ENCODE measurements at regions not wholly inside any gene's neighbourhood (a gene's known extent, or its start where the extent isn't known, plus 50 kb on each side); places are given as distances from the start of the nearest gene placed in this dataset.
"Not testable (repeated sequence)": the region's sequence is repeated elsewhere in the genome, so short reads cannot be mapped to it uniquely, and the experiment has no call there.

DNA sequence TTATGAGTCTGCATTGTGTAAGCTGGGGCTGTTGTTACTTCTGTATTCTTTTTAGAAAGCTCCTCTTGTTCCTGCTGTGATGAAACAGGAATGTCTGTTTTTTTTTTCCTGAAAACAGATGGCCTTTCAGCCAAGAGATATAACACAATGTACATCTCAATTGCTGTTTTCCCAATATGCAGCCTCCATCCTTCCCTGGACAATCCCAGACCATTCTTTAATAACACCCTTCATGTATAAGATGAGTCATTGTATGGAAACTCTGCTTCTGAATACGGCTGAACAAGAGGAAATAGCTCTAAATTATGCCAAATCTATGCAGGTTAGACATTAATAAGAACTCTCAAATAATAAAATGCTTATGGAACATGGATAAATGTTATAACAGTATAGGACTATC, 60.2 kb upstream of the LRRC4C start:
- DNase-seq: no peak

DNA sequence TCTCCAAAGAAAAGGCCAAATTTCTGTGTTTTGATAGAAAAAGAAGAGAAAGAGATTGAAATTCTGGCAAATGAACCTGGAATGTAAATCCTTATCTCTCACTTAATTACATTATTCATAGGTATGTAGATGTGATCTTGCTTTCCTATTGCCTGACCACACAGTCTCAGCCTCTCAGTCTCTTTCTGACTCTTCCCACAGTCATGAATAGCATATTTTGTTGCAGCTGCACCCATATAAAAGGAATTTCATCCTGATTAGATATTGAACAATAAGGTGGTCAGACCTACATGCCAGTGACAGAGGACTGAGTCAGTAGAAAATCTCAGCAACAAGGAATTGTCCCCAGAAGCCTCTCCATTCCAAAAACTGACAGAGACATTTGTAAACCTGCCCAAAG, 62.9 kb upstream of the LRRC4C start:
- no peak for DNase-seq

DNA sequence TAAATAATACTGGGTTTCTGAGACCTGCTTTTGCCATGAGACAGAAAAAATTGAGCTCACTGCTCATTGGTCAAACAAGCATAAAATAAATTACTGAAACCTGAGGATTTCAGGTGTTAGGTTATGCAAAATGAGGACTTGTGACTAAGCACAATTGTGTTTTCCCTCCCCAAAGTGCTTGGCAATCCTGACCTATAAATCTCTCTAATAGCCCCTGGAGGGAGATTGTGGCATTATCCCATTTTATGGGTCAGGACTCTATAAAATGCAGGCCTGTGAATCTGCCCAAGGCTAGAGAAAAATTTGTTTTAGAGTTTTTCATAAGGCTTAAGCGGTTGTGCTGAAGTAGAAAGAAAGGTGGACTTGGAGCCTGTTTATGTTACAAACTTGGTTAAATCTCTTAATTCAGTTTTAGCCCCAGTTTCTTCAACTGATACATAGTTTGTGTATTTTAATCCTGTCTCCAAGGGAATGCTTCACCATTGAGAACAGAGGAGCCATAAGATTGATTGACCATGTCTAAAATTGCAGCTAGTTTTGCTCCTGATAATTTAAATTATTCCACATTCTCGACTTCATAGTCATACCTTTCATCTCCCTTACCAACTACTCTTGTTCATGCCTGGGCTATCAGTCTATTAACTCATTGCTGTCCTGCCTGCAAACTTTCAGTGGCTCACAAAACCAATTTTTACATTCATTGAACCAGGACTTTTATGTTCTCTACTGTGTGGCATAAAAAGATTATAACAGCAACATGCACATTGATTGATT, 63.6 kb upstream of the LRRC4C start:
- DNase-seq: no peak

DNA sequence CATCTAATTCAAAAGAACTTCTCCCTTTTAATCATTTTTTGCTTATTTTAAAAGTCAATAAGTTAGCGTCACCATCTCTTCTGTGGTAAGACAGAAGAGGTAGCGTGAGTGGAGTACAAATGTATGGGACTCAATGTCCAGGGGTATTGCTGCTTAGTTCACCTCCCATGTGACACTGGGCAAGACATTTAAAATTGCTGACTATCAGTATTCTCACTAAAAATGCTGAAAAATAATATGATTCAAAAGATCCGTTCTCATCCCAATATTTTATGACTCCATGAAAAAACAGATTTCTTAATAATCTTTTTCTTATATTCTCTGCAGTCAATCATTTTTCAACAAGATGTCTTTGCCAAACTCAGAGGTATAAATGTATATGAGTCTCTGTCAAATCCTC, 68.1 kb upstream of the LRRC4C start:
- DNase-seq: no peak

DNA sequence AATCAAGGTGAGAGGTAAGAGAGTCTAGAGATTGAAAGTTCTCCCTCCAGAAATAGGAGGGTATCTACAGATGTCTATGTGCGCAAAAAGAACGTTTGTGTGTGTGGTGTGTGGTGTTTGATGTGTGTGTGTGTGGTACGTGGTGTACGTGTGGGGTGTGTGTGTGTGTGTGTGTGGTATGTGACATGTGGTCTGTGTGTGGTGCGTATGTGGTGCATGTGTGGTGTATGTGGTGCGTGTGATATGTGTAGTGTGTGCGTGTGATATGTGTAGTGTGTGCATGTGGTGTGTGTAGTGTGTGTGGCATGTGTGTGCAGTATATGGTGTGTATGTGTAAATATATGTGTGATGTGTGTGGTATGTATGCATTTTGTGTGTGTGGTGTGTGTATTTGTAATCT, 73.0 kb upstream of the LRRC4C start:
- DNase-seq: no peak

DNA sequence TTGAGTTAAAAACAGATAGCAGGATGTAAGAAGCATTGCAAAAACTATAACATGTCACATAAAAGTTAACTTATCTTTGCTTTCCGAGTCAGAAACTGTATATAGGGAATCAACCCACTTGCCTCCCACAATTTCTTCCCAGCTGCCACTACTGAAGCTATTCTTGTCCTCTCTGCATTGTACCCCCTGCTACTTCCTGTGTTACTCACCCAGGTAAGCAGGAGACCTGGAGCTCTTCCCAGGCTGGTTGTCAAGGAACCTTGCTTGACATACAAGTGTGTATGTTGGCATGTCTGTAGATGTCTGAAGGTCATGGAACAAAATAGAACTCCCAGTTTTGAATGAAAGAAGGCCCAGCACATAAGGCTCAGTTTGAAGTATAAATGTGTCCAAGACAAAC, 74.3 kb upstream of the LRRC4C start:
- no peak for DNase-seq

DNA sequence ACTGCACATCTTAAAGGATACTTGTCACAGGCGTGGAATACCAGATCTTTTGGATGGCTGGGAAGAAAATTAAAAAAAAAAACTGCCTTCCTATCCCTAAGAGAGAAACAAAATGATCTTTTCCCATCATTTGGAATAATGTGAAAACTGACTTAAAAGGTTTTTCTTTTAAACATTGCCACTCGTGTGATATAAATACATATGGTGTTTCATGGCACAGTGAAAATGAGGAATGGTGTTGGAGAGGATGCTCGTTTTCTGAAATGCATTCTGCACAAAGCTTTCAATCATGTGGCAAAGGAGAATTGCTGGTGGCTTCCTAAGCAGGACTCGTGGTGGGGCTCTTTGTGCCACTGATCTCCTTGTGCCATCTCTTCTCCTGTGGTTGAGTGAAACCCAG, 74.9 kb upstream of the LRRC4C start:
- no peak for DNase-seq

DNA sequence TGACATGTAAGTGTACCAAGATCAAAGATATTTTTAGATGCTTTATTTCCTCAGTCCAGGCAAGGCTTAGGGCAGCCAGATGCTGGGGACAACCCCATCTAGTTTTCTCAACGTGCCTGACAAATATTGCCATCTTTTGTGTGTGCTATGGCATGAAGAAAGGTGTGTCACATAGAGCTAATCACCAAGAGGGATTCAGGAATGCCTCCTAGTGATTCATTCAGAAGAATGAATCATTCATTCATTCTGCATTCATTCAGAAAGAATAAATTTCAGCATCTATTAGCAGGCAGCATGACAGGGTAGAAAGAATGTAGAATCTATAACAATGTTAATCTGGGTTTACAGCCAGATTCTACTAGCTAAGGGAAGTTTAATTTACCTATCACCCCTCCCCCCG, 75.4 kb upstream of the LRRC4C start:
- DNase-seq: no peak

DNA sequence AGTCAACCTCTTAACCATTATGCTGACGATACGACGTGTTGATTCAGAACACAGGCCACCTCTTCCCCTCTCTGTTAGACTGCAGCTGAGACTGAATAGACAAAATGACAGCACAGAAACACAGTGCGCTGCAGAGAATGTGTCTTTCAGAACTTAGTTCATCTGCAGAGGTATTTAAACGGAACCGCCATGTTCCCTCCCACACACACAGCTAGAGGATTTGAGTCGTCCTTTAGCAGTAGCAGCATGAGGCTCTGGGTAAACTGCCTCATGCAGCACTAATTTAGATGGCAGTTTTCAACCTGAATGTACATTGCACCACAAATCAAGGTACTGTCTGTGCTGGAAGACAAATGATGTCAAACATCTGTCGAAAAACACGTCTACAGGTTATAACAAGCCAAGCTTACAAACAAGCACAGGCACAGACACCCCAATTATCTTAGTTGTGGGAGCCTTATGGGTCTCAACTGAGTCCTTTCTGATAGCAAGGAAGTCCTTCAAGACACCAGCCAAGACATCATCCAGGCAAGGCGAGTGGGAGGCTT, 76.6 kb upstream of the LRRC4C start:
- DNase-seq: no peak

DNA sequence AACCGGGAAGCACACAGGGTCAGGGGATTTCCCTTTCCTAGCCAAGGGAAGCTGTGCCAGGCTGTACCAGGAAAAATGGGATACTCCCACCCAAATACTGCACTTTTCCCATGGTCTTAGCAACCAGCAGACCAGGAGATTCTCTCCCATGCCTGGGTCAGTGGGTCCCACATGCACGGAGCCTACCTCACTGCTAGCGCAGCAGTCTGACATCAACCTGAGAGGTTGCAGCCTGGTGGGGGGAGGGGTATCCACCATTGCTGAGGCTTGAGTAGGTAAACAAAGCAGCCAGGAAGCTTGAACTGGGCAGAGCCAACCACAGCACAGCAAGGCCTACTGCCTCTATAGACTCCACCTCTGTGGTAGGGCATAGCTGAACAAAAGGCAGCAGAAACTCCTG, 85.5 kb upstream of the LRRC4C start:
- DNase-seq: not testable (repeated sequence)

DNA sequence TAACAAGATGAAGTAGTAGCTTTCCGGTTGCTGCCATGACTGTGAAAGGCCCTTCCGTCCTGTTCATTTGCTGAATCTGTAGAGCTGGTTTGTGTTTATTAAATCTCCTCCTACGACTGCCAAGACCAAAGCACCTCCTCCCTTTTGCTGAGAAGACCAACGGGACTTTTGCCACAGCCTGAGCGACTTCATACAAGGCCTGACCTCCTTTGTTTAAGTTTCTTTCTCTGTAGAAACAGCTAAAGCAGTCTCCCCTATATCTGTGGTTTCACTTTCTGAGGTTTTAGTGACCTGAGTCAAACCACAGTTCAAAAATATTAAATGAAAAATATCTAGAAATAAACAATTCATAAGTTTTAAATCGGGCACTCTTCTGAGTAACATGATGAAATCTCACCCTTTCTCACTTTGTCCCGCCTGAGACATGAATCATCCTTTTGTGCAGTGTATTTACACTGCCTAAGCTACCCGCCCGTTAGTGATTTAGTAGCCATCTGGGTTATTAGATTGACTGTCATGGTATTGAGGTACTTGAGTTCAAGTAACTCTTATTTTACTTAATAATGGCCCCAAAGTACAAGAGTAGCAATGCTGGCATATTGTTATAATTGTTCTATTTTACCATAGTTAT, 119.1 kb upstream of the LRRC4C start:
- no peak for DNase-seq

DNA sequence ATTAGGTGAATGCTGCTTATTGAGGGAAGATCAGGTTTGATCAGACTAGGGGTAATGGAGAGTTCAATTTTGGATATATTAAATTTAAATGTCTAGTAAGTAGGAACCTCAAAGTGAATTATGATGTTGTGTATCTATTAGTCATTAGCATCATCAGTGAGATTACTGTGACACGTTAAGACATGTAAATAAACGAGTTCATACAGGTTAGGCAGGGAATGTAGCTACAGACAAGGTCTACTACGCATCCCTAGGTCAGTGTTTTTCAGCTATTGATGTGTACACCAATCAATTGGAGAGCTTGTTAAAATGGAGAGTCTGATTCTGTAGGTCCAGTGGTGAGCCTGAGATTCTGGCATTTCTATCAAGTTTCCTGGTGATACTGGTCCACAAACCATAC, 120.1 kb upstream of the LRRC4C start:
- DNase-seq: no peak

DNA sequence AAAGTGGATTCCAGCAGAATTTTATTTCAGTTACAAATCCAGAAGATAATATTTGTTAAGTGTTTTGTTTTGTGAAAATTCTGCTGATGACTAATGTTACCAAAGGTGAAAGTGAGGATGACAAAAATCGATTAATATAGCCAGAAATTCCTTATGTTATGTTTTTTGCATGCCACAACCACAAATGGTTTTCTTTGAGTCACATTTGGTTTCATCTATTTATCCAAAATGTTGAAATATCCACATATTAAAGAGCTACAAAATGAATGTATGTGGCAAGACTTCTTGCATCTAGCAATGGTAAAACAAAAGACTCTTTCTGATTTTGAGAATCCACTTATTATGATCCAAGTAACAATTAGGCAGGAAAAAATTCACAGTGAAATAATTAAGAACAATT, 150.1 kb upstream of the LRRC4C start:
- no peak for DNase-seq

DNA sequence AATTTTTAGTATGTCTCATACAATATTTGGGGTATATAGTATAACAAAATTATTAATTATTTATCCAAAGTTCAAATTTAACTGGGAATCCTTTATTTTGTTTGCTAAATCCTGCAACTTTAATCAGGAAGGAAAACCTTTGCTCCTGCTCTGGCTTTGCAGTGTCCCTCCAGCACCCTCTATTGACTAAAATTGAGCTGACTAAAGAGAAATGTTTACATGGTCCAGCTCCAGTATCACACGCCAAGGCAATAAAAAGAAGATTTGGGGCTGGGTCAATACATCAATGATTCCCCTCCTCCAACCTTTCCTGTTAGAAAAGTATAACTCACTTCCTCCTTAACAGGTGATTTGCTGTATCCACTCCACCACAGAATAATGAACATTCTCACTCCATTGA, 153.0 kb upstream of the LRRC4C start:
- DNase-seq: no peak

DNA sequence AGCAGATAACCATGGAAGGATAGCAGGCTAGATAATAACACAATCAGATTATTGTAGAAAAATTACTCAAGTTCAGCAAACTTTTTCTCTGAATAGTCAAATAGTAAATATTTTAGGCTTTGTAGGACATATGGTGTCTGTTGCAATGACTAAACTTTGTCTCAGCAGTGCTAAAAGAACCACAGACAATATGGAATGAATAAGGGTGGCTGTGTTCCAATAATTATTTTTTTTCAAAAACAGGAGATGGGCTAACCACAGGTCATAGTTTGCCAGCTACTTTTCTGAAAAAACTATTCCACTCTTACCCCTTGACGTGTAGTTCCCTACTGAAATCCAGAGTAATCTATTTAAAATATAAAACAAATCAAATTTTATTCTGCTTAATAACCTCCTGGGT, 153.9 kb upstream of the LRRC4C start:
- DNase-seq: no peak

DNA sequence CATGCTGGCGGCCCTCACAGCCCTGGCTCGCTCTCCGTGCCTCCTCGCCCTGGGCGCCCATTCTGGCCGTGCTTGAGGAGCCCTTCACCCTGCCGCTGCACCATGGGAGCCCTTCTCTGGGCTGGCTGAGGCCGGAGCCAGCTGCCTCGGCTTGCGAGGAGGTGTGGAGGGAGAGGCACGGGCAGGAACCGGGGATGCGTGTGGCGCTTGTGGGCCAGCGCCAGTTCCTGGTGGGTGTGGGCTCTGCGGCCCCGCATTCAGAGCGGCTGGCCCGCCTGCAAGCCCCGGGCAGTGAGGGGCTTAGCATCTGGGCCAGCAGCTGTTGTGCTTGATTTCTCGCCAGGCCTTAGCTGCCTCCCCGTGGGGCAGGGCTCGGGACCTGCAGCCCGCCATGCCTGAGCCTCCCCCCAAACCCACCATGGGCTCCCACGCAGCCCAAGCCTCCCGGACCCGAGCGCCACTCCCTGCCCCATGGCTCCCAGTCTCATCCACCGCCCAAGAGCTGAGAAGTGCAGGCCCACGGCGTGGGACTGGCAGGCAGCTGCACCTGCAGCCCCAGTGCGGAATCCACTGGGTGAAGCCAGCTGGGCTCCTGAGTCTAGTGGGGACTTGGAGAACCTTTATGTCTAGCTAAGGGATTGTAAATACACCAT, 163.4 kb upstream of the LRRC4C start:
- no peak for DNase-seq

DNA sequence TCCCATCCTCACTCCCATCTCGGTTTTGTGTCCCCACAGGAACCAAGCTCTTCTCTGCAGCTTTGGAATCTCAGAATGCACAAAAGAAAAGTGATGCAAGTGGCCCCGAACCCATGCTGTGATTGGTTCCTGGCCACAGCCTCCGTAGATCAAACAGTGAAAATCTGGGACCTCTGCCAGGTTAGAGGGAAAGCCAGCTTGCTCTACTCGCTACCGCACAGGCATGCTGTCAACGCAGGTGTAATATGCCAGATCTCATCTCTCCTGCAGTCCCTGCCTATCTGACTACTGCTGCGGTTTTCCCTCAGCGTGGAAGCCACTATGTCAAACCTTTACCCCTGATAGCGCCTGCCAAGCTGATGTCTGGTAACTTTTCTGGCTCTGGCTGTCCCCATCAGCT, 200.5 kb upstream of the LRRC4C start:
- no peak for DNase-seq

DNA sequence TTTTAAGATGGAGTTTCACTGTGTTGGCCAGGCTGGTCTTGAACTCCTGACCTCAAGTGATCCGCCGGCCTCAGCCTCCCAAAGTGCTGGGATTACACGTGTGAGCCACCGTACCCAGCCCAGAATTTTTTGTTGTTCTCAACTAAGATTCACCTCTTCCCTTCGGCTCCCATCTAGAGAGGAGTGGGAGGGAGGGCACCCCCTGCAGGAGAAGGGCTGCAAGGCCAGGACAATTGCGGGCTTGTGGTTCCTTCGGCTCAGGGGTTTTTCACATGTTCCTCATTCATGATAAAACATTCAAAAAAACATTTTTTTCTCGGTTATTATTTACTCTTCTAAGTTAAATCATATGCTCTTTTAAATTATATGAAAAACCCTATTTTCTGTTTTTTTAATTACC, 201.1 kb upstream of the LRRC4C start:
- DNase-seq: no peak

DNA sequence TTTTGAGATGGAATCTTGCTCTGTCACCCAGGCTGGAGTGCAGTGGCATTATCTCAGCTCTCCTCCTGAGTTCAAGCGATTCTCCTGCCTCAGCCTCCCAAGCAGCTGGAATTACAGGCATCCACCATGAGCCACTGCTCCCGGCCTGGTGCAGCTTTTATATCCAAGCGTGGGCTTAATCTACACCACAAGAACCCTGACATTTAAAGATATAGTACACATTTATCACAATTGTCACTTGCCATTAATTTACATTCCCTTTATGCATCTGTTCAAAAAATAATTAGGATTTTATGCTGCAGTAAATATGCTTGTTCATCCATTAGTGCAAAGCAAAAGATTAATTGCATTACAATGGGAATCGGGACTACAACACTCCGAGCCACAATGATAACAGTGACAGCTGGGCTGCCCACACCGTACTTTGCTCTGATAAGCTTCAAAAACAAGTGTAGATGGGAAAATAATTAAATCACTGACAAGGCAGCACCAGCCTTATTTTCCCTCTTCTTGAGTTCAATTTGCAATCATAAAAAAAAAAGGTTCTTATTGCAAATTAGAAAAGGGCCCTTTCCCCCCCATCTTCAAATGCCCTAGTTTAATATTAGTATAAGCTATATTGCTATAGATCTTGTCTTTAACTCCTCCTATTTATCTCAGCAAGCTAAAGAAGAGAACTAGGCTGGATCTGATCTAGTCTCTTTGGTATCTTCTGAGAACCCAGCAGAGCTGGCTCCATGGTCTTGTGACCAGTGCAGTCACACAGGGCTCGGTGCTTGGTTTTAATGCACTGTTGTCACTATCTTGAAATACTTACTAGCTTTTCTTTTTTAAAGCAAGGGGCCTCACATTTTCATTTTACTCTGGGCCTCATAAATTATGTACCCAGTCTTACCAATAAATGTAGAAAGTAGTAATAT, 206.2 kb upstream of the LRRC4C start:
- DNase-seq: no peak

DNA sequence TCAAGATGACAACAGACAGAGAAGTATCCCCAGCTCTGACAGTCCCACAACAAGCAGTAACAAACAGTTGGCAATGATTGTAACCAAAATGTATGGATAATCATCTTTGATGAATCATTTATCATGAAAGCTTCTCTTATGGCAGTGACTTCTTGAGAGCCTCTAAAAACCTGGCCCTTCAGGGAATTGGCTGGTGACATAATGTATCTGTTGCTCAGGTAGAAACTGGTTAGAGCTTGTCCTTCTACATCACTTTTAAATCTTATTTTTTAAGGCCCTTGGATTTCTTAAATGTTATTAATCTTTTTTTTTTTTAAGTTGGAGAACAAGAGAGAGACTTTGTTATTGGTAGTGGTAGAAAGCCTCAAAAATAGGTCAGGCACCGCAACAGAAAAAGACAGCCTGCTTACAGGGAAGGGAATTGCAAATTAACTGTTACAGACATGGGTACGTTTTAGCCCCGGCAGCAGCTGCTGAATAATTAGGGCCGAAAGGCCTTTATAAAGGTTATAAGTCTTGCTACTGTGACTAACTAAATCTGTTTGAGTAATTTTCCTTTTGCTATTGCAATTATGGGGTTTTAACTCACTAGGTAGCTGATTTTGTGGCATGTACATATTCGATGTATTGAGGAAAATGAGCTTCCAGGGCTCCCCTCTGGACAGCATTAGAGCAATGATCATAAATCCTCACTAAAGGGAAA, 207.7 kb upstream of the LRRC4C start:
- peak; percentile 63 for DNase-seq

DNA sequence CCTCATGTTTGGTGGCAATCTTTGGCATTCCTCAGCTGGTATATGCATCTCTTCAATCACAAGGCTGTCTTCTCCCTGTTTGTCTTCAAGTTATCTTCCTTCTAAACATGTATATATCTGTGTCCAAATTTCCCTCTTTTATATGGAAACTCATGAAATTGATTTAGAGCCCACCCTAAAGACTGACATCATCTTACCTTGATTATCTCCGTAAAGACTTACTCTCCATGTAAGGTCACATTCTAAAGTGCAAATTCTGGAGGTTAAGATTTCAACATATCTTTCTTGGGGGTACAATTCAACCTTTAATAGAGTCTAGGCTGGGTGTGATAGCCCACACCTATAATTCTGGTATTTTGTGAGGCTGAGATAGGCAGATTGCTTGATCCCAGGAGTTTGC, 215.8 kb upstream of the LRRC4C start:
- no peak for DNase-seq

DNA sequence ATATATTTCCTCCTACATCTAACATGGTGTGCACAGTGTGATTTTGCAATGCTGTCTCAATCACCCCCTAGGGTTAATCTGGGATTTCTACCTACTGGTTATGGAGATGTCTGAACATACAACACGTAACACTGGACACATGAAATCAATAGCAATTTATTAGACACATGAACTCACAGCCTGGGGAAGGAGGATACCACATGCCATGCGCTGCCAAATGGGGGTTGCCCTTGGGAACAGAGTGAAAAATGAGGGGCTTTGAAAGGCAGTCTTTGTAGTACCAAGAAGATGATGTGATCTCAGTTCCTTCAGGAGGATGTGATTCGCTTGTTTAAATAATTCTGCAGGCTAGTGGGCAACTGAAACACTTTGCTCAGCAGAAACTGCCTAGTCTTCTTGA, 253.6 kb upstream of the LRRC4C start:
- DNase-seq: no peak
